Naive thymus-derived CD4-positive, alpha-beta T cell (primary cell): ENCODE measurements at regions not wholly inside any gene's neighbourhood (a gene's known extent, or its start where the extent isn't known, plus 50 kb on each side); places are given as distances from the start of the nearest gene placed in this dataset.

ENCODE experiments used
- ATAC-seq: fragments of 150-1000 bp; cut with Tn5 transposase; 2 replicates; pipeline ENCODE4 v1.10.0; 2021; ENCODE audit warnings: mild to moderate bottlenecking, moderate library complexity
- CTCF ChIA-PET: fragments of 350-600 bp; sonication (Branson Sonifier 250); formaldehyde crosslinking; loops from one replicate; lab custom pipeline; 2021; ENCODE audit warnings: antibody characterized with exemption; lab: Charles Lee
- POLR2A ChIA-PET: fragments of 350-600 bp; sonication (Branson Sonifier 250); formaldehyde crosslinking; loops from one replicate; lab custom pipeline; 2021; ENCODE audit warnings: antibody characterized with exemption, inconsistent platforms; lab: Charles Lee
- DNase-seq, 9 donors: peaks; one replicate each; pipeline versions ENCODE4 v3.0.0 to v3.0.0-alpha.2; 2020 to 2022; ENCODE audit warnings: mixed read lengths in 1 of 9
- H3K27ac ChIP-seq: one replicate; pipeline ENCODE4 v1.7.0; 2013; ENCODE audit warnings: mild to moderate bottlenecking, low read depth, low read length, moderate library complexity
- H3K27me3 ChIP-seq, 2 donors: one replicate each; pipeline ENCODE4 v1.7.0; 2013; ENCODE audit warnings: low read length in 2 of 2, mild to moderate bottlenecking in 2 of 2, moderate library complexity in 2 of 2; ENCODE audit not compliant: control insufficient read depth in 2 of 2, insufficient read depth in 2 of 2
- H3K36me3 ChIP-seq, 3 experiments: 1 replicate in 2 of 3; 2 replicates in 1 of 3; pipeline ENCODE4 v1.7.0; 2013; ENCODE audit warnings: low read length in 3 of 3, mild to moderate bottlenecking in 3 of 3, moderate library complexity in 1 of 3; ENCODE audit not compliant: insufficient read depth in 3 of 3, control insufficient read depth in 2 of 3
- H3K4me1 ChIP-seq, 2 donors: one replicate each; pipeline ENCODE4 v1.7.0; 2013; ENCODE audit warnings: low read length in 2 of 2, mild to moderate bottlenecking in 2 of 2, moderate library complexity in 1 of 2; ENCODE audit not compliant: control insufficient read depth in 2 of 2, insufficient read depth in 2 of 2
- H3K4me3 ChIP-seq: 2 replicates; pipeline ENCODE4 v1.7.0; 2013; ENCODE audit warnings: mild to moderate bottlenecking, low read length
- H3K9me3 ChIP-seq, 3 experiments: 1 replicate in 2 of 3; 2 replicates in 1 of 3; pipeline ENCODE4 v1.7.0; 2013; ENCODE audit warnings: low read length in 3 of 3; ENCODE audit not compliant: control insufficient read depth in 2 of 3
- H3K27ac Mint-ChIP-seq, 9 donors: one replicate each; pipeline ENCODE4 v1.8.0; 2020 to 2022; ENCODE audit warnings: mixed read lengths in 9 of 9, mild to moderate bottlenecking in 8 of 9, moderate library complexity in 5 of 9, inconsistent platforms in 2 of 9
- H3K27me3 Mint-ChIP-seq, 5 donors: one replicate each; pipeline ENCODE4 v1.8.0; 2021 to 2022; ENCODE audit warnings: mixed read lengths in 5 of 5, mild to moderate bottlenecking in 1 of 5
- H3K36me3 Mint-ChIP-seq, 5 donors: one replicate each; pipeline ENCODE4 v1.8.0; 2020 to 2022; ENCODE audit warnings: mixed read lengths in 5 of 5, mild to moderate bottlenecking in 3 of 5, inconsistent platforms in 1 of 5
- H3K4me1 Mint-ChIP-seq, 7 donors: one replicate each; pipeline ENCODE4 v1.8.0; 2020 to 2022; ENCODE audit warnings: mixed read lengths in 7 of 7, mild to moderate bottlenecking in 3 of 7, inconsistent platforms in 1 of 7
- H3K4me3 Mint-ChIP-seq, 10 donors: one replicate each; pipeline ENCODE4 v1.8.0; 2020 to 2022; ENCODE audit warnings: mild to moderate bottlenecking in 10 of 10, mixed read lengths in 10 of 10, moderate library complexity in 6 of 10, inconsistent platforms in 2 of 10
- H3K9me3 Mint-ChIP-seq, 11 donors: one replicate each; pipeline ENCODE4 v1.8.0; 2020 to 2022; ENCODE audit warnings: mixed read lengths in 11 of 11, mild to moderate bottlenecking in 4 of 11, inconsistent platforms in 1 of 11, moderate library complexity in 1 of 11
- intact Hi-C, 2 donors: fragments of 100-400 bp; cut with micrococcal nuclease; formaldehyde crosslinking; loops; one replicate each; pipeline ENCODE4 v1.15.1; 2023

DNA sequence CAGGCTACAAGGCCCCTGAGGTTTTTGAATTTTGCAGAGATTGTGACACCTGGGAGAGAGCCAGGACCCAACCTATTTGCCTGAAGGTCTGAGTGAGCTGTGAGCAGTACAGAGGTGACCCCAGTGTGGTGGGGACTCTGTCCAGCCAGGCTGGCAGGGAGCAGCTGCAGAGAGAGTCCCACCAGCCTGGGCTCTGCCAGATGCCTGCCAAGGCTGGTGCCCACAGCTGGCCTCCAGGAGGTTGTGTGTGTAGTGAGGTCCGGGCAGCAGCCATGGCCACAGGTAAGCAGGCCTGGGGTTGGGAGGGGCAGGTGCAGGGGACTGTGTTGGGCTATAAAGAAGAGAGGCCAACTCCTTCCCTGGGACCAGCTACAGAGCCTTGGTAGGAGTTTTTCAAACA, 144.8 kb downstream of the CRYBB2 start:
- ChIA-PET CTCF (interaction anchor here (0.6 to 0.8 kb wide), 2 partner anchors 21 to 289 kb away, joined by 3 read pairs; no protein-coding TSS in a partner anchor), POLR2A (no interaction called here)
- Histone ChIP-seq H3K27ac (no peak overlapping the region), H3K4me1 (no peaks in the 10 kb centered on the region), H3K9me3 (no peaks in the 10 kb centered on the region), H3K27me3 (no peaks in the 10 kb centered on the region), H3K36me3 (peaks cover 0 to 17% (median 3%) of the 10 kb centered on the region in 3 experiments), H3K4me3 (no peak overlapping the region)
- ATAC-seq (no peak), DNase-seq (no peak)
- Mint-ChIP-seq H3K9me3 (no peaks in the 10 kb centered on the region), H3K27me3 (no peaks in the 10 kb centered on the region), H3K4me3 (no peak overlapping the region), H3K27ac (peak overlapping the region in 1 of 9 donors; percentile 43), H3K4me1 (peaks cover 0 to 10% (median 5%) of the 10 kb centered on the region in 7 donors), H3K36me3 (peaks cover 0 to 9% (median 0%) of the 10 kb centered on the region in 5 donors)
- intact Hi-C loops, result no loop called here

DNA sequence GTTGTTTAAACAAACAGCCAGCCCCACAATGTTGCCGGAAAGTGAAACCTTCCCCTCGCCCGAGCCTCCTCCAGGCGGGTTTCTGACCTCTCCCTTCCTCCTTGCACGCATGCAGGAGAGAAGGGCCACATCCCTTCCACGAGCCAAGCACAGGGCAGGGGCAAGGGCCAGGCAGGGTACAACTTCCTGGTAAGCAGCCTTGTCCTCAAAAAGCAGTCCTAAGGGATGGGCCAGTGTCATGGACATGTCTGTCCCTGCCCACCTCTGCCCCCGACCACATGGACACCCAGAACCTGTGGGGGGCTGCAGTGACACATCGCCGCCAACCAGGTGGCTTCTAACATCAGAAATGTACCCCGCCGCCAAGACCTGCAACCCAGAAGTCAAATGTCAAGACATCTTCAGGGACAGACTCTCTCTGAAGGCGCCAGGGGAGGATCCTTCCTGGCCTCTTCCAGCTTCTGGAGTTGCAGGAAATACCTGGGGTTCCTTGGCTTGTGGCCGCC, 145.3 kb downstream of the CRYBB2 start:
- Mint-ChIP-seq H3K4me1 (peaks cover 0 to 10% (median 5%) of the 10 kb centered on the region in 7 donors), H3K27me3 (no peaks in the 10 kb centered on the region), H3K4me3 (no peak overlapping the region), H3K27ac (no peak overlapping the region), H3K36me3 (peaks cover 0 to 9% (median 0%) of the 10 kb centered on the region in 5 donors), H3K9me3 (no peaks in the 10 kb centered on the region)
- Histone ChIP-seq H3K4me1 (no peaks in the 10 kb centered on the region), H3K27me3 (no peaks in the 10 kb centered on the region), H3K4me3 (no peak overlapping the region), H3K9me3 (no peaks in the 10 kb centered on the region), H3K27ac (no peak overlapping the region), H3K36me3 (peaks cover 0 to 13% (median 3%) of the 10 kb centered on the region in 3 experiments)
- intact Hi-C loops, result no loop called here
- no peak for DNase-seq
- ATAC-seq, result no peak
- ChIA-PET POLR2A (no interaction called here), CTCF (interaction anchor here (0.8 kb wide), 1 partner anchor 21 kb away, joined by 3 read pairs; no protein-coding TSS in a partner anchor)

DNA sequence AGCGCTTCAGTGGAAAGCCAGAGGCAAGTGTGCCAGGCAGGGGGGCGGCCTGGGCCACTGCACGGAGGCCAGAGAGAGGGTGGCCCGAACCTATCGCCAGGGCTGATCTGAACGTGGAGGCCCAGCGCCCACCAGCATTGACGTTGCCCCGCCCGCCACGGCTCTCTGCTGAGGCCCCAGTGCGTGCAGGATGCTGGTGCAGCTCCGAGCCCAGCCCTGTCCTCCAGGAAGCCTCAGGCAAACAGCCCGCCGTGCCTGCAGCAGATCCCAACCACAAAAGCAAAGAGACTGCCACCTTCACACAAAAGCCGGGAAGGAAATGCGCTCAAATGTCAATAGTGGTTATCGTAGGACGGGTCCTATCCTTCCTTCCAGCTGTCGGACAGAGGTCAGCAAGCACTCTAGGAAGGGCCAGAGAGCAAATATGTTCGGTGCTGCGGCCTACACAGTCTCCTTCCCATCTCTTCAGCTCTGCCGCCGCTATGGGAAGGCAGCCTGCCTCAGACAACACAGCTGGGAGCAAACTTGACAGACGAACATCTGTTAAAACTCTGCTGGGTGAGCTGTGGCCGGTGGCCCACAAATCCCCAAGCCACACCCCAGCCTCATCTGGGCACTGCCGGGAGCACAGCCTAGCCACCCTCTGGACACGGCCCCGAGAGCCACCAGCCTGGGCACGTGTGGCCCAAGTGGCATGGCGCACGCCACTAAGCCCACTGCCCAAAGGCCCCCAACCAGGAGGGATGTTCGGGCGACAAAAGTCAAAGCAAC, 146.2 kb downstream of the CRYBB2 start:
- intact Hi-C loops, result no loop called here
- Mint-ChIP-seq H3K9me3 (no peaks in the 10 kb centered on the region), H3K4me3 (no peak overlapping the region), H3K27me3 (no peaks in the 10 kb centered on the region), H3K27ac (no peak overlapping the region), H3K36me3 (peaks cover 0 to 12% (median 0%) of the 10 kb centered on the region in 5 donors), H3K4me1 (peaks cover 0 to 10% (median 5%) of the 10 kb centered on the region in 7 donors)
- ATAC-seq (no peak), DNase-seq (no peak)
- POLR2A ChIA-PET, result no interaction called here
- no peaks in the 10 kb centered on the region for H3K4me1 ChIP-seq
- no peaks in the 10 kb centered on the region for H3K27me3 ChIP-seq
- H3K9me3 ChIP-seq, result no peaks in the 10 kb centered on the region
- no peak overlapping the region for H3K4me3 ChIP-seq
- H3K27ac ChIP-seq, result no peak overlapping the region
- CTCF ChIA-PET, result no interaction called here
- H3K36me3 ChIP-seq, result peaks cover 0 to 4% (median 0%) of the 10 kb centered on the region in 3 experiments

DNA sequence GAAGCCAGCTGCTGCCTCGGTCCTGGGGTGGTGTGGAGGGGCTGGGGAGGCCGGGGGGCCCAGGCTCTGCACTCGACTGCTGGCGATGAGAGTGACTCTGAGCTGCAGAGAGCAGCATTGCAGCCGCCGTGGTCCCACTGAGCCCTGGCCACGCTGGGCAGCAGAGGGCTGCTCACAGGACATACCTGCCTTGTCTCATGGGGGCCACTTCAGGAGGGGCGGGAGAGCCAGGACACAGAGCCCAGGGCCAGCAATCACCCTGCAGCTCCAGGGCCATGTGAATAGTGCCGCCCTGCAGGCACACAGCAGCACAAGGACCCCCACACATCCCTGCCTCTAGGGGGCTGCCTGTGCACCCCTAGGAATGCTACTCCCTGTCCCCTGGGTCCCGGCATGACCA, 147.0 kb downstream of the CRYBB2 start:
- ATAC-seq, result no peak
- H3K4me3 Mint-ChIP-seq, result no peak overlapping the region
- H3K9me3 Mint-ChIP-seq, result no peaks in the 10 kb centered on the region
- no peaks in the 10 kb centered on the region for H3K27me3 Mint-ChIP-seq
- DNase-seq, result no peak
- ChIA-PET POLR2A (no interaction called here), CTCF (no interaction called here)
- H3K36me3 ChIP-seq, result peaks cover 0 to 4% (median 0%) of the 10 kb centered on the region in 3 experiments
- peaks cover 0 to 10% (median 5%) of the 10 kb centered on the region in 7 donors for H3K4me1 Mint-ChIP-seq
- H3K4me3 ChIP-seq, result no peak overlapping the region
- H3K27me3 ChIP-seq, result no peaks in the 10 kb centered on the region
- H3K27ac ChIP-seq, result no peak overlapping the region
- H3K4me1 ChIP-seq, result no peaks in the 10 kb centered on the region
- H3K36me3 Mint-ChIP-seq, result peaks cover 0 to 15% (median 4%) of the 10 kb centered on the region in 5 donors
- intact Hi-C loops, result no loop called here
- H3K27ac Mint-ChIP-seq, result no peak overlapping the region
- H3K9me3 ChIP-seq, result no peaks in the 10 kb centered on the region

DNA sequence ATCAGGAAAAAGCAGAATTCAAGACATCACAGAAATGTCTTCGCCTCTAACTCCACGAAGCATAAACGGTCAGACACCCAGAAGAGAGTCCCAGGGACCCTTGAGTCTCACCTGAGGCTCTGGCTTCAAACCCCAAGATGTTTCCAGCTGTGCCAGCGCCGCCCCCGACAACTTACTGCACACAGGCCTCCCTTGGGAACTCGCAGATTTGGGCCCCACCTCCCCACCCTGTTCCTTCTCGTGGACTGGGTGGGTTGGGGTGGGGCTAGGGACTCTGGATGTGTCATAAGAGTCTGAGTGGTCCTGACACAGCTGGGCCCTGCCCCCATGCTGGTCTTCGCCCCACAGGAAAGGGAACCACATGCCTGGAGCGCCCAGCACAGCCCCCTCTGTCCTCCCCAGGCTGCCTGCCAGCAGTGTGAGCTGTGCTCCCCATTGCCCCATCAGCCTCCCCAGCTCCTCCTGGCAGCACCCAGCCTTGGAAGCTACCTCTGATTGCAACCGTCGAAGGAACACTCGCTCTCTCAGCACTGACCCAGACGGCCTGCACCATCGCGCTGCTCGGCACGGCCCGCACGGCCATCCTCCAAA, 147.5 kb downstream of the CRYBB2 start:
- Mint-ChIP-seq H3K9me3 (no peaks in the 10 kb centered on the region), H3K36me3 (peaks cover 0 to 15% (median 4%) of the 10 kb centered on the region in 5 donors), H3K4me3 (no peak overlapping the region), H3K27ac (no peak overlapping the region), H3K4me1 (peaks cover 0 to 11% (median 5%) of the 10 kb centered on the region in 7 donors), H3K27me3 (no peaks in the 10 kb centered on the region)
- H3K27me3 ChIP-seq, result no peaks in the 10 kb centered on the region
- ATAC-seq (peak; percentile 42), DNase-seq (no peak)
- intact Hi-C loops, result no loop called here
- H3K27ac ChIP-seq, result no peak overlapping the region
- POLR2A ChIA-PET, result no interaction called here
- peaks cover 0 to 4% (median 0%) of the 10 kb centered on the region in 3 experiments for H3K36me3 ChIP-seq
- CTCF ChIA-PET, result no interaction called here
- no peaks in the 10 kb centered on the region for H3K9me3 ChIP-seq
- no peak overlapping the region for H3K4me3 ChIP-seq
- no peaks in the 10 kb centered on the region for H3K4me1 ChIP-seq

DNA sequence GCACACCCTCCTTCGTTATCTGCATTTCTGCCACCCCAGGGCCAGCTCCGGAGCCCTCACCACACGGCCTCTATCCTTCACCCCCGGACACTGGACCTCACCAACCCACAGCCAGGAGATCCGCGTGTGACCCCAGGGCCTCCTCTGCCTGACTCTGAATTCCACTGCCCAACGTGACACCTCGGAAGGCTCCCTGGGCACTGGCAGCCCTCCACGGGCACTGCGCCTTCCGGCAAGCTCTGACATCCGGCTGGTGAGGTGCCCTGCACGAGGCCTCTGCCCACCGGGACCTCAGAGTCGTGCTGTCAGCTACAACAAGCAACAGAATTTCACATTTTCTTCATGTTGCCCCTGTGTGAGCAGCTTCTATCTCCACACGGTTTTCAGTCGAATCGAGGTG, 148.3 kb downstream of the CRYBB2 start:
- ChIA-PET CTCF (interaction anchor here (0.8 kb wide), 1 partner anchor 19 kb away, joined by 3 read pairs; no protein-coding TSS in a partner anchor), POLR2A (no interaction called here)
- no peak overlapping the region for H3K27ac ChIP-seq
- Mint-ChIP-seq H3K27ac (peak overlapping the region in 2 of 9 donors; percentile 59 to 71), H3K9me3 (no peaks in the 10 kb centered on the region), H3K27me3 (no peaks in the 10 kb centered on the region), H3K36me3 (peaks cover 0 to 15% (median 4%) of the 10 kb centered on the region in 5 donors), H3K4me1 (peaks cover 0 to 10% (median 4%) of the 10 kb centered on the region in 7 donors), H3K4me3 (no peak overlapping the region)
- H3K9me3 ChIP-seq, result no peaks in the 10 kb centered on the region
- no peak overlapping the region for H3K4me3 ChIP-seq
- DNase-seq (no peak), ATAC-seq (no peak)
- intact Hi-C loops, result no loop called here
- H3K36me3 ChIP-seq, result peaks cover 0 to 4% (median 0%) of the 10 kb centered on the region in 3 experiments
- no peaks in the 10 kb centered on the region for H3K27me3 ChIP-seq
- no peaks in the 10 kb centered on the region for H3K4me1 ChIP-seq
